GM21447 (cell line): ENCODE measurements at regions not wholly inside any gene's neighbourhood (a gene's known extent, or its start where the extent isn't known, plus 50 kb on each side); places are given as distances from the start of the nearest gene placed in this dataset.

Experiments used
- ATAC-seq: cut with Tn5 transposase; IDR thresholded peaks from one replicate; pipeline ENCODE4 v1.9.1; 2021; ENCODE audit not compliant: unreplicated experiment

DNA sequence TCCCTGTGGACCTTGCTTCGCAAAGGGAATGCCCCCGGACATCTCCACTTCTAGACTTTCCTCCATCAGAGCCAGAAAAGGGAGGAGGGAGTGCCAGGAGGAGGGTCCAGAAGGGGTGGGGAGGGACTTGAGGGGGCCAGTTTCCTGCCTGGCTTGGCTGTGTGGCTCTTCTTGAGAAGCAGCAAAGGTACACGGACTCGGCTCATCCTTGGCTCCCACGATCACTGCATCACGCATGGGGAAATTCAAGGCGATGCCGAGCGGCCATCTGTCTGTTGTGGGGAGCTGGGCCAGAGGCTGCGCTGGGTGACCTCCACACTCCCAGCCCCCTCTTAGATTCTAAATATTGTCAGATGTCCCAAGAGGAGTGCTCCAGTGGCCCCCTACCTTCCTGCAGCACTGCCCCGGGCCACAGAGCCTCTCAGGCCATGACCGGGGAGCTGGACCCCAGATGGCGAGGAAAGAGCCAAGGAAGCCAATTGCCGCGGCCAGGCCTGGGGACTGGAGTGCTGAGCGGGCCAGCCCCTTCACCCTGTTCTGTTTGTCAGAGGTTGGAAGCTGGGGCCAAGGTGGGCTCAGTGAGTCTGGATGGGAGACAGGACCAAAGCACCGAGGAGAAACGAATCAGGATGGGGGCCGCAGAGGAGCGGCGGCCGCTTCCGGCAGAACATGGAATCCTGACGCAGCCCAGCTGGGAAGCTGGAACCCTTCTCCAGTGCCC lies 104.5 kb downstream of the RBFOX3 start:
- no peak for ATAC-seq

DNA sequence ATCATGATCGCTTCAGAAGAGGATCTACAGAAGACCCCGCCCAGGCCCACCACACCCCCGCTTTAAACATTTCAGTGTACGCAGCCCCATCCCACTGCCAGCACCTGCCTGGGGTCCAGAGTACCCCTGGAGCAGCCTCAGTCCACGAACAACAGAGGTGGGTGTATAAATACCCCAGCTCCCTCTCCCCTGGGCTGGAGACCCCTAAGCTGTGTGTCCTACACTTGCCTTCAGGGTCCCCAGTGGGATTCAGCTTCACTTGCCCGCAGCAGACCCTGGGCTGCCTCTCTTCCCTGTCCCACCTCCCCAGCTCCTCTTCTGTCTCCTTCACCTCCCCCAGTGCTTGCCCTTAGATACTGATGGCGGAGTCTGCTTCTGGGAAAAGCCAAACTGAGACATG lies 105.7 kb downstream of the RBFOX3 start:
- no peak for ATAC-seq

DNA sequence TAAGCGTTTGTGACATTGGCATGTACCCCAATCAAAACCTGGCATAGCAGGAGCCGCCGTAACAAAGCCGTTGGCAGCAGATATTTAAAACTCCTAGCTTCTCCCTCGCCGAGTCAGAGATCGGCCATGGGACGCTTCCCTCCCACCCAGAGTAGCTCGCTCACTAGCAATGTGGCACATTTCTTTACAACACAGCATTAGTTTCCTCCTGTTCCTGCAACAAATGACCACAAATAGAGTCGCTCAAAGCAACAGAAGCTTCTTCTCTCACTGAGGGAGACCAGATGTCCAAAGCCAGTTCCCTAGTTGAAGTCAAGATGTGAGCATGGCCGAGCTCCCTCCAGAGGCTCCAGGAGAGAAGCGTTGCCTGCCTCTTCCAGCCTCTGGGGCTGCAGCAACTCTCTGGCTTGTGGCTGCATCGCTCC lies 106.7 kb downstream of the RBFOX3 start:
- no peak for ATAC-seq

DNA sequence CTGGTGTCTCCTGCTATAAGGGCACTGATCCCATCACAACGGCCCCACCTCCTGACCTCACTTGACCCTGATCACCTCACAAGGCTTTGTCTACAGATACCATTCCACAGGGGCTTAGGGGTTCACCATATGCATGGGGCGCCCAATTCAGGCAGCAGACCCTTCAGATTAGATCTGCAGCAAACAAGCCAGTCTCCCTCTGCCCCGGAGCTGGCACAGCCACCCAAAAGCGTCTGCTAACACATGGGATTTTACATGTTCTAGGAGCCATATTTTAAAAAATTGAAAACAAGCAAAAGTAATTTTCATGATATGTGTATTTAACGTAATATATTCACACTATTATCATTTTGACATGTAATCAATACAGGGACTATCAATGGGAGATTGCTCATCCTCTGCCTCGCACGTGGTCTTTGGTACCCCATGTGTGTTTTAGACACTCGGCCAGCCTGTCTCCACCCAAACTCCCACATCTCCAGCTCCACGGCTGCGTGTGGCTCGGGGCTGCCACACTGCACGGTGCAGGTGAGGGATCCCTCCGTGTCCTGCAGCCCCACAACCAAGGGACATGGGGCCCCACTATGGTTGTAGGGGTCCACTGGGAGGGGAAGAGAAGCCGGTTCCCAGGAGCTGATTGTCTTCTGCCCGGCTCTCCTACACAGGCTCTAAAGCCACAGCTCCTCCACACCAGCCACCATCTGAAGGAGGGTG lies 107.6 kb downstream of the RBFOX3 start:
- ATAC-seq: no peak

DNA sequence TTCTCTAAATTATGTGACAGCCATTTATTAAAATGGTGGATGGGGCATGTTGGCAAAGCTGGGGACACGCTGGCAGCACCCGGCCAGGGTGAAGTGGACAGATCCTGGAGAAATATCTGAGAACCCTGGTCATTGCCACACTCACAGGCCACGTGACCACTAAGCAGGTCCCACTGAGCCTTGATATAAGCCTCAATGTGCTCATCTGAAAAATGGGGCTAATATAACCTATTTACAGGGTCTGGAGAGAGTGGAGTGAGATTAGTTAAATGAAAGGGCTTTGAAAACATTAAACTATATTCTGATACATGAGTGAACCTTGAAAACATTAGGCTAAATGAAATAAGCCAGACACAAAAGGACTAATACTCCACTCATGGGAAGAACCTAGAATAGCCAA lies 108.9 kb downstream of the RBFOX3 start:
- ATAC-seq: no peak

DNA sequence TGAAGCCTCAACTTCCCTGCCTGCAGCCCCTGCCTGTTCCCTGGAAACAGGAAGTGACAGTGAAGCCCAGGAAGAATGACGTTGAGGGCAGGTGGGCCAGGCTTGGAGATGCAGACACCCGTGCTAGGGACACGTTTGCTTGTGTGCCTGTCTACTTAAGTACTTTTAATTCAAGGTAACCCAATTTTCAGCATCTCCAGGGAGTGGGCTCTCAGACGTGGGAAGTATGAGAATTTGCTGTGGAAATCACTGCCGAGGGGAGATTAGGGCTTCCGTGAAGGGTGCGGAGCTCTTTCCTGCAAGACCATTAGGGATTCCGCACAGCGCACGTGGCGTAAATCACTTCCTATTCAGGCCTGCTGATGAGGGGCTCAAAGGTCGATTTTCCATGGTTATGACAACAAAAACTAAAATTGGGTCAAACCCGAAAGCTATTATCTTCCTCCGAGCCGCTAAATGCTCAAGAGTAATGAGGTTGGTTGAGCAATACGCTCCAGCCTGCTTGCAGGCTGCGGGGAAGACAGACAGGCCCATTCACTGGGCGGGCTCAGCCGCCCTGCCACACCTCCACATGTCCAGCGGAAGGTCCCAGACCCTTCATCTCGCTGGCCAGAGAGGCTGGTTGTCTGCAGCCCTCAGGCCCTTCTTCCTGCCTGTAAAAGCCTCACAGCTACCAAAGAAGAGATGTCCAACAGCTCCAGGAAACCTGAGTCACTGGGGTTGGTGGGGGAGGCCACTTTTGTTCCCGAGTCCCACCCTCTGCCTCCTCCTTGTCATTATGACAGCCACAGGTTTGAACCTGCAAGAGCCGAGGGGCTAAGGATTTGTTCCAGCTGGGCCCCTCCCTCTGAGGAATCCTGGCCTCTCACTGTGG lies 109.9 kb downstream of the RBFOX3 start:
- ATAC-seq: no peak

DNA sequence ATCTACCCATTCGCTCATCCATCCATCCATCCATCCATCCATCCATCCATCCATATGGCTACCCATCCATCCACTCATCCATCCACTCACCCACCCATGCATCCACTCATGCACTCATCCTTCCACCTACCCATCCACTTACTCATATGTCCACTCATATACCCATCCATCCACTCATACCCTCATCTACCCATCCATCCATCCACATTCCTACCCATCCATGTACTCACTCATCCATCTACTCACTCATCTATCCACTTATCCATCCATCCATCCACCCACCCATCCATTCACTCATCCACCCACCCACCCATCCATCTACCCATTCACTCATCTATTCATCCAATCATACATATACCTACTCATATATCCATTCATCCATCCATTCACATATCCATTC lies 112.0 kb downstream of the RBFOX3 start:
- ATAC-seq: no peak

DNA sequence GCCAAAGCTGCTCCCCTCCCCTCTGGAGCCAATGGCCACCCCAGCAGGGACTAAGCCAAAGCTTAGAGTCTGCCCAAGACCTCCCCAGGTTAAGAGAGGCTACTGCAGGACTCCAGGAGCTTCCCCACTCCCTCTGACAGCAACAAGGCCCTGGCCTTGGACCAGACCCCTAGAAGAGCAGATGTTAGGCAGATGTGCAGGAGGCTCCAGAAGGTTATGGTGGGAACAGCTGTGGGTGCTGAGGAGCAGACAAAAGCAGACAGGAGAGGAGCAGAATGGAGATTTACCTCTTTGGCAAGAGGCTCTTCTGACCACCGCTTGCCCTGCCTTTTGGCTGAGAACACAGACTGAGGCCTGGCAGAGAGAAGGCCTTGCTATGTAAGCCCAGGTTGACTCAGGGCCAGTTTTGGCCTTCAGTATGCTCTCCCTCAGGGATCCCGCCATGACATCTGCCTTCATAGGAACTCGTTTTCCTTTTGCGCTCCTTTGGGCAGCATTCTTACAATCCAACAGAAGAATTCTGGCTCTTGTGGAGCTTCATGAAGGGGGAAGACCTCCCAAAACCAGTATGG lies 113.0 kb downstream of the RBFOX3 start:
- ATAC-seq: no peak

DNA sequence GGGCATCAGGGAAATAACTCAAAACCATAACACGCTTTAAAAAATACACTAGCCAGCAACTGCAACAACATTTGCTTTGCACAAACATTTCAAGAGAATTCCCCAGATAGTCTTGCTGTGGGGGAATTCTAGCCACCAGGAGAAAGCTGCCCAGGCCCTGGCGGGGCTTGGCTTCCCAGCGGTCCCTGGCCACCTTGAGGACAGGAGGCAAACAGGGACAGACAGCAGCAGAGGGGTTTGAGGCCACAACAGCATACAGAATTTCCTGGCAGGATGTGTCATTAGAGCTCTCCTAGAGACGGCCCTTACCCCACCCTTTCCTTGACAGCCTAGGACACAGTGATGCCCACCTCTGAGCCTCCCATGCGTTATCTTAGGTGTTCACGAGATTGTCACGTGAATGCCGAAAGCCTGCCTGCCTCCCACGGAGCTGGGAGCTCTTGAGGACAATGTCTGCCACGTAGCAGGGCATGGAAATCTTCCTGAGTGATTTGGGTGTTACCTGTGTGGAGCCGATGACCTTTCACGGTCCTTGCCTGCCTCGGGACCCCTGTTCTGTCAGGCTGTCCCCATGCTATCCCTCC lies 114.3 kb downstream of the RBFOX3 start:
- no peak for ATAC-seq

DNA sequence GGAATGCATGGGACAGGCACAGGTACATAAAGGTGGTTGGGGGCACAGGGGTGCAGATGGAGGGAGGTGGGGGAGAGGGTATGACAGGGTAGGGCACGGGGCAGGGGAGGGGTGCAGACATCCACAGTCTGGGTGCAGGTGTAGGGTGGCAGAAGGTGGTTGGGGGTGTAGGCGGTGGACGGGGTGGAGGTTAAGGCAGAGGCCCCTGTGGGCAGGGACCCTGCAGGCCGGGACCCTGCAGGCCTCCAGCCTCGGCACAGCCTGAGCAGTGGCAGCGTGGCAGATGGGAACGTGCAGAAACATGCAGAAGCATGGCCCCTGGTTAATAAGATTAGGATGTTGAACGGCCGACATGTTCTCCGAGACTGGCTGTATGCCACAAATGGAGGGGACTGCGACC lies 115.2 kb downstream of the RBFOX3 start:
- no peak for ATAC-seq

DNA sequence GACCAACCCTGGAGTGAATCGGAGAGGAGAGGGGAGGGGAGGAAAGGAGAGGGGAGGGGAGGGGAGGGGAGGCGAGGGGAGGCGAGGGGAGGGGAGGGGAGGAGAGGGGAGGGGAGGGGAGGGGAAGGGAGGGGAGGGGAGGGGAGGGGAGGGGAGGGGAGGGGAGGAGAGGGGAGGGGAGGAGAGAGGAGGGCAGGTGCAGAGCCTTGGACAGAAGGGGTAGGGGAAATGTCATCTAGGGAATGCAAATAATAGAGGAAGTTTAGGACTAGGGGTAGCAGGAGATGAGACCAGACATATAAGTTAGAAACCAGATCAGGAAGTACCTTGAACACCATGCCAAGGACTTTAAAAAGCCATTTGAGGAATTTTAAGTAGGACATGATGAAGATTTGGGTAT lies 119.8 kb downstream of the RBFOX3 start:
- no peak for ATAC-seq

DNA sequence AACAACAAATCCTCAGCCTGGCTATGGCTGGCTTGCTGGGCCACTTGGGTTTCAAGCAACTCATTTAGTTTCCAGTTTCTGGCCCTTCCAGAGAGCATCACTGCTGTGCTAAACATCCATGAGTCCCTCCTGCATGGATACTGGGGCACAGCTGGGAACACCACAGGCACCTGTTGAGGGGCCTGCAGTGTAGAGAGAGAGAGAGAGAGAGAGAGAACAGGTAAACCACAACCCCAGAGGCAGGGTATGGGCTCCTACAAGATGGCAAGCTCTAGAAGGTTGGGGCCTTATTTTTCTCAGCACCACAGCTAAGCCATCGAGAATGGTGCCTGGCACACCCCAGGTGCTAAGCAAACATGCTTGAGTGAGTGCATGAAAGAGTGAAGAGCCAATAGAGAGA lies 120.3 kb downstream of the RBFOX3 start:
- no peak for ATAC-seq

DNA sequence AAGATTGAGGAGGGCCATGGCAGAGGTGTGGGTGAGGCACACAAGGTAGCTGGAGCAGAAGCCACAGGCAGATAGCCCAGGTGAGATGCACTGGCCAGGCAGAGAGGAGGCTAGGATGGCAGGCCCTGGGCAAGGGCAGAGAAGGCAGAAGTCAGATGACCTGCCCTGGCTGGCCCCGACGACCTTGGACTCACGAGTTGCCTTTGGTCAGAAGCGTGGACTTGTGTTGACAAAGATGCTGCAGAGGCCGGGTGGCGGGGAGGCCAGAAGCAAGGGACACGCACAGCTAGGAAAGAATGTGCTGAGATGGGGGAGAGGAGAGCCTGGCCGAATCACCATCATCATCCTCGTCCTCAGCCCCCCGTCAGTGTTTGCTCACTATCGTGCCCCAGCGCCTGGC lies 123.7 kb downstream of the RBFOX3 start:
- ATAC-seq: no peak

DNA sequence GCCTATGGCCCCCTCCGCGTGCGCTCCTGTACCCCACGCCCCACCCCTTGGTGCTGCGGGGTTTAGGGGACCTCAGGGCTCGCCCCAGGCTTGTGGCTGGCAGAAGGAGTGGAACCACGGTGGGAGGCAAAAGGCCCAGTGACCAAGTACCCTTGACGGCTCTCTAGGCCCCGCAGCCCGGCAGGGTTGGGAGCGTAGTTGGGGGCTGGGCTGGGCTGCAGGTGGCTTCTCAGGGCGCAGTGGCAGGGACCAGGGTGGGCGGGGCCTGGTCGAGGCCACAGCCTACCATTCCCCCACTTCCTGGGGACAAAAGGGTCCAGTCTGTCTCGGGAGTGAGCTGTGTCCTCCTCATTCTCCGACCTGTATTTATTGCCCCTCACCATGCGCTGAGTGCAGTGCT lies 124.9 kb downstream of the RBFOX3 start:
- no peak for ATAC-seq

DNA sequence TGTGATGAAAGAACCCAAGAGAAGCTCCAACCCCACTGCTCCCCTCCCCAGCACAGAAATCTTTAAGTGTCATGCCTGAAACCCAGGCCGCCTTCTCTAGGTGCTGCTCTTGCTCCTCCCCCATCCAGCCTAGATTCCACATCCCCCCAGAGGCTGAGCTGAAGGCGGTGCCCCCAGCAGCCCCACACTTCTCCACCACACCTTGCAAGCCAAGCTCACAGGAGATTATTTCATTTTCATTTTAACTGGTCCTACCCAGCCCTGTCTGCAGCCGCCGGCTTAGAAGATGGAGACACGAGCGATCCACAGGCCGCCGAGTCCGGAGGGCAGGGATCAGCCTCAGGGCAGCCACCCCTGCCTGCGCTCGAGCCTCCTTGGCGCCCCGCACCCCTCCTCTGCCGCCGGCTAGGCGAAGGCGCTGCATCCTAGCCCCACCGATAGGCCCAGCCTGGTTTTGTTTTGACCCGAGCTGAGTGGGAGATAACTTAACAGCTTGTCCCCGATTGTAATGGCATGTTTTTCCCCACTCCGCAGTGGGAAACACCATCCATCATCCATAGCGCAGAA lies 125.3 kb downstream of the RBFOX3 start:
- ATAC-seq: no peak

DNA sequence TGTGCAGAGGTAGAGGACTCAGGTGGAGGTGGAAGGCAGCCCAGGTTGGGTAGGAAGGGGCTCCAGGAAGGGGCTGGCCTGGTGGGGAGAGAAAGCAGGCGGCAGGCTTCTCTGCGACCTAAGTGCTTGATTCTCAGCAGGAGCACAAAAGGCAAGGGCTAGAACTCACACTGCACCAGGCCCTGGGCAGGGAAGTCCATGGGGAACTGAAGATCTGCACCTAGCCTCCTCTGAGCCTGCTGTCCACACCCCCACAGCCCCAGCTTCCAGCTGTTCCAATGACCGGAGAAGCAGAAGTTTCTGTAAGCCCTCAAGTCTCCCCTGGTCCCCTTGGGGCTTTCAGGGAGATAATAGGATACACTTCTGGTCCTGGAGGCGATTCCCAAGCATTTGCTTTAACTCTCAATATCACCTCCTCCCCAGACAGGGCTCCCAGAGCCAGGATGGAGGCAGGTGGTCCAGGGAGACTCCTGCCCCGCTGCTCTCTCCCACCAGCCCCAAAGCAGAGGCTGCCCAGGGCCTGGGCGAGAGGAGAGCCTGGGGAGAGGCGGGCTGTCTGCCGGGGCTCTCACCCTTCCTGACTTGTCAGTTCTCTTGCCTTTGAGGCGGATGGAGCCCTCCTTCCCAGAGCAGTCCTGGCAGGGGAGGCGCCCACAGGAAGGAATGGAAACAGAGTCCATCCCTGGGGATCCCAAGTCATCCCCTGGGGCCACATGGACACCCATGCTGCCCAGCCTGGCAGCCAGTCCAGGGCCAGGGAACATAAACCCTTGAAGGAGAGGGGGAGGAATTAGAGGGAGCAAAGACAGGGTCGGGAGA lies 126.0 kb downstream of the RBFOX3 start:
- ATAC-seq: no peak

DNA sequence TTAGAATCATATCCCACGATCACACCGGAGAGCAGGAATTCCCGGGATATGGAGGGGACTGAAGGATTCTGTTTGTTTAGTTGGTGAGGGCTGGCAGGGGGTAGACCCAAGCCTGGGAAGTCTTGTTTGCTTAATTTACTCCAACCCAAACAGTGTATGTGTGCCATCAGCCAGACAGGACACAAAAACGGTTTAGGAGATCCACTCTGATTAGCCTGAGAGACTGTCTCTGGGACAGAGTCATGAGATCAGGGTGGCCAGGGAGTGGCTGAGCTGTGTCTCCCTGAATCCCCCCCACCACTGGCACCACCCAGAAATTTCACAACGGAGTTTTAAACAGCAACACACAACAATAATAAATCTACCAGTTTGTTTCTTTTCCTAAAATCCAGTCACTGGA lies 127.0 kb downstream of the RBFOX3 start:
- ATAC-seq: no peak

DNA sequence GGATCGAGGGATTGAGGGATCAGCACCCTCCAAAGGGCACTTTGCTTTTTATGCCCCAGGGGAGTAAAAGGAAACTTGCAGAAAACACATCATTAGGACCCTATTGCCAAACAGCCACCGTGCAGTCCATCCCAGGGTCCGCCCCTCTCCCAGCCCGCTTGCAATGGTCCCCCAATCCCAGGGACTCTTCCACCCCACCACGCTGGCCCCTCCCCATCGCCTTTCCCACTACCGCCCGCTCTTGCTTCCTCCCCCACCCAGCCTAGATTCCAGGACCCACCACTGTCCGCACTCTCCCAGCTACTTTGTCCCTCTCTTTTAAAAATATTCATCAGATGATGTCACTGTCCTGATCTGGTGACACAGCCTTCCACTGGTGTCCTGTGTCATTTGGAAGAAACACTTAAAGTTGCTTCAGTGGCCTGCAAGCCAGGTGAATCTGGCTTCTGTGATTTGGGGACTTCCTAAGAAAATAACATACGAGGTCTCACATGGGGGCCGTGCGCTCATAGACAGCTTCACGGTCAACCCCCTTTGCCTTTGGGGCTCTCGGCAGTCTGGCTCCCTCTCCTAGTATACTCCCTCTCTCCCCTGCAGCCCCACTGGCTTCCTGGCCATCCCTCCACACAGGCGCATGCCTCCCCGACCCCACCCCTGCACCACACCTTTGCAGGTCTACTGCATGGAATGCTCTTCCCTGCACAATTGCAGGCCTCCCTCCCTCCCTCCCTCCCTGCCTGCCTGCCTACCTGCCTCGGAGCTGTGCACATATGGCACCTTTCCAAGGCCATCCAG lies 127.9 kb downstream of the RBFOX3 start:
- no peak for ATAC-seq

DNA sequence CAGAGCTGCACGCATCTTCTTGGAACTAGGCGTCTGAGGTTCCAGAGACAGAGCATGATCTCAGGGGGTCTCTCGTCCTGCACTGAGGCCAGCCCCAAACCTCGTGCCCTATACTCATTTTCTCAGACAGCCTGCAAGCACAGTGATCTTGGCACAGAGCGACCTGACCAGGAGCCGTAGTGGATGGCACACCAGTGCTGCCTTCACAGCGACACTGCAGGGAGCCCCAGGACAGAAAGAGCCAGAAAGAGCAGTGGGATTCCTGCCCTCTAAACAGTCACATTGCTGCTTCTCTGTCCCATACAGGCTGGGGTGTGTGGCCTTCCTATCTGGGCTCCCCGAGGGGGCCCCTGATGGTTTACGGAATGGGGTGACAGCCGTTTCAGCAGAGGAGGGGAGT lies 131.0 kb downstream of the RBFOX3 start:
- no peak for ATAC-seq
